ENCODE measurements at regions not wholly inside any gene's neighbourhood (a gene's known extent, or its start where the extent isn't known, plus 50 kb on each side); places are given as distances from the start of the nearest gene placed in this dataset.
"Not testable (repeated sequence)": the region's sequence is repeated elsewhere in the genome, so short reads cannot be mapped to it uniquely, and the experiment has no call there.

DNA sequence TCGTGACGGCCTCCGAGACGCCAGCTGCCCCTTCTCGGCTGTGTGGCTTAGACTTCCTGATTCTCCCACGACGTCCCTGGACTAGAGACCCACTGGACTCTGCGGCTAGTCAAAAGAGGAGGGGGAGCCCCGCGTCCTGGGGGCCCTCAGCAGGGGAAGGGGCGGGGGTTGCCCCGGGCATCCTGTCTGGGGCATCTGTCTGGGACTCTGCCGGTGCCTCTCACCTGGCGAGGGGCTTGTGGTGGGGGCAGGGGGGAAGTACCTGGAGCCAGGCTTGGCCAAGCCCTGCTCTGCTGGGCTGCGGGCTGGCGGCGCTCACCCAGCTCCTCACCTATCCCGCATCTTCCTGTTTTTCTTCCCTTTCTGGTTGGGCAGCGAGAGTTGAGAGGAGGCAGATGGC lies 57.2 kb upstream of the KRTAP5-11 start:
- TF ChIP-seq, protein P1, sequence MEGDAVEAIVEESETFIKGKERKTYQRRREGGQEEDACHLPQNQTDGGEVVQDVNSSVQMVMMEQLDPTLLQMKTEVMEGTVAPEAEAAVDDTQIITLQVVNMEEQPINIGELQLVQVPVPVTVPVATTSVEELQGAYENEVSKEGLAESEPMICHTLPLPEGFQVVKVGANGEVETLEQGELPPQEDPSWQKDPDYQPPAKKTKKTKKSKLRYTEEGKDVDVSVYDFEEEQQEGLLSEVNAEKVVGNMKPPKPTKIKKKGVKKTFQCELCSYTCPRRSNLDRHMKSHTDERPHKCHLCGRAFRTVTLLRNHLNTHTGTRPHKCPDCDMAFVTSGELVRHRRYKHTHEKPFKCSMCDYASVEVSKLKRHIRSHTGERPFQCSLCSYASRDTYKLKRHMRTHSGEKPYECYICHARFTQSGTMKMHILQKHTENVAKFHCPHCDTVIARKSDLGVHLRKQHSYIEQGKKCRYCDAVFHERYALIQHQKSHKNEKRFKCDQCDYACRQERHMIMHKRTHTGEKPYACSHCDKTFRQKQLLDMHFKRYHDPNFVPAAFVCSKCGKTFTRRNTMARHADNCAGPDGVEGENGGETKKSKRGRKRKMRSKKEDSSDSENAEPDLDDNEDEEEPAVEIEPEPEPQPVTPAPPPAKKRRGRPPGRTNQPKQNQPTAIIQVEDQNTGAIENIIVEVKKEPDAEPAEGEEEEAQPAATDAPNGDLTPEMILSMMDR (IDR thresholded peaks at IDR 0.05; ENCODE audit: borderline replicate concordance, extremely low read depth, low read length, poor library complexity, severe bottlenecking) = not testable (repeated sequence)
- not testable (repeated sequence) for TF ChIP-seq EZH2 (IDR thresholded peaks at IDR 0.05; ENCODE audit: borderline replicate concordance, low read depth, low read length, severe bottlenecking)

All from DND-41 (cell line).